GM12878 (cell line): ENCODE measurements at regions not wholly inside any gene's neighbourhood (a gene's known extent, or its start where the extent isn't known, plus 50 kb on each side); places are given as distances from the start of the nearest gene placed in this dataset.

ENCODE experiments used
- ATAC-seq: fragments of 200-7000 bp; cut with Tn5 transposase; 3 replicates; pipeline ENCODE4 v1.9.1; 2020; ENCODE audit warnings: mild to moderate bottlenecking, moderate library complexity
- BruUV-seq: library from RNA; stranded (reverse); fragments of 400-500 nt; replicated peaks from 2 replicates; lab custom pipeline; 2021; lab: Mats Ljungman, UMichigan
- CTCF ChIA-PET: fragments of 300-600 bp; sonication (Branson Sonifier 250); formaldehyde crosslinking; extraction: SDS; loops from one replicate; lab custom pipeline; 2021; ENCODE audit warnings: inconsistent platforms; lab: Yijun Ruan, JAX
- POLR2A ChIA-PET: fragments of 350-600 bp; formaldehyde crosslinking; extraction: SDS; loops from one replicate; lab custom pipeline; 2021; ENCODE audit warnings: inconsistent platforms; lab: Charles Lee
- RAD21 ChIA-PET: fragments of 300-600 bp; sonication (Branson Sonifier 250); formaldehyde crosslinking; loops from one replicate; lab custom pipeline; 2023; ENCODE audit warnings: antibody characterized with exemption; ENCODE audit not compliant: unreplicated experiment; lab: Charles Lee
- SMC1A ChIA-PET: fragments of 300-600 bp; sonication (Branson Sonifier 250); formaldehyde crosslinking; loops from one replicate; lab custom pipeline; 2023; ENCODE audit not compliant: unreplicated experiment, uncharacterized antibody; lab: Charles Lee
- DNase-seq: peaks from one replicate; pipeline ENCODE4 v3.0.0-alpha.2; 2011; ENCODE audit warnings: low read depth, low spot score
- FAIRE-seq: peaks from 3 replicates; lab custom pipeline; 2011; peaks lifted over from hg19 to GRCh38; lab: Jason Lieb, UNC
- H2AFZ ChIP-seq: 2 replicates; pipeline ENCODE4 v1.6.0; 2011; ENCODE audit warnings: low read depth, low read length, control low read depth; ENCODE audit not compliant: control insufficient read depth
- H3K27ac ChIP-seq: 2 replicates; pipeline ENCODE4 v1.5.1; 2011; ENCODE audit warnings: control low read depth; ENCODE audit not compliant: control insufficient read depth, insufficient read depth
- H3K27me3 ChIP-seq, 2 experiments: replicated peaks in 1 of 2; 2 replicates each; pipeline versions ENCODE4 v1.6.0 to v1.6.1; 2011; ENCODE audit warnings: low read length in 1 of 2; ENCODE audit not compliant: control insufficient read depth in 2 of 2, insufficient read depth in 2 of 2
- H3K36me3 ChIP-seq, 2 experiments: 2 replicates each; pipeline ENCODE4 v1.5.1; 2011; ENCODE audit warnings: low read length in 1 of 2; ENCODE audit not compliant: control insufficient read depth in 2 of 2, insufficient read depth in 2 of 2
- H3K4me1 ChIP-seq: 2 replicates; pipeline ENCODE4 v1.6.1; 2011; ENCODE audit warnings: mild to moderate bottlenecking, low read length, moderate library complexity, mixed read lengths; ENCODE audit not compliant: control insufficient read depth, insufficient read depth
- H3K4me2 ChIP-seq: 2 replicates; pipeline ENCODE4 v1.6.0; 2011; ENCODE audit warnings: control low read depth; ENCODE audit not compliant: control insufficient read depth, insufficient read depth
- H3K4me3 ChIP-seq: fragments of 200-600 bp; sonication (generic); 2 replicates; pipeline ENCODE4 v1.5.1; 2016
- H3K79me2 ChIP-seq: 2 replicates; pipeline ENCODE4 v1.6.0; 2011; ENCODE audit warnings: low read length; ENCODE audit not compliant: control insufficient read depth, insufficient read depth
- H3K9ac ChIP-seq: 2 replicates; pipeline ENCODE4 v1.8.0; 2011; ENCODE audit warnings: low read length, control low read depth, mixed read lengths; ENCODE audit not compliant: control insufficient read depth, insufficient read depth
- H3K9me3 ChIP-seq: replicated peaks from 3 replicates; pipeline ENCODE4 v1.5.1; 2011; ENCODE audit warnings: mild to moderate bottlenecking, low read length; ENCODE audit not compliant: control insufficient read depth, insufficient read depth
- H4K20me1 ChIP-seq: 2 replicates; pipeline ENCODE4 v1.6.0; 2011; ENCODE audit not compliant: control insufficient read depth, insufficient read depth
- BRCA1 ChIP-seq: IDR thresholded peaks from 2 replicates; pipeline ENCODE4 v1.6.1; 2011; ENCODE audit warnings: low read depth, low read length, improper control_type of control experiment
- CBFB ChIP-seq: IDR thresholded peaks from 2 replicates; pipeline ENCODE4 v1.6.1; 2016; ENCODE audit warnings: antibody characterized with exemption, low read depth
- CBX3 ChIP-seq: fragments of 200-600 bp; sonication (generic); IDR thresholded peaks from 2 replicates; pipeline ENCODE4 v1.6.1; 2016; ENCODE audit warnings: low read depth, borderline replicate concordance
- CREM ChIP-seq: IDR thresholded peaks from 2 replicates; pipeline ENCODE4 v1.6.1; 2014; ENCODE audit warnings: antibody characterized with exemption, low read depth
- EED ChIP-seq: sonication (generic); IDR thresholded peaks from 2 replicates; pipeline ENCODE4 v1.6.1; 2016; ENCODE audit warnings: antibody characterized with exemption, low read depth
- KDM1A ChIP-seq: fragments of 200-600 bp; sonication (generic); IDR thresholded peaks from 2 replicates; pipeline ENCODE4 v1.6.1; 2016; ENCODE audit warnings: borderline replicate concordance
- MYC ChIP-seq: IDR thresholded peaks from 2 replicates; pipeline ENCODE4 v1.6.1; 2011; ENCODE audit warnings: mild to moderate bottlenecking, low read length, moderate library complexity, inconsistent platforms; ENCODE audit not compliant: insufficient read depth, insufficient replicate concordance, insufficient read length, severe bottlenecking
- NR2C2 ChIP-seq: IDR thresholded peaks from 2 replicates; pipeline ENCODE4 v1.6.1; 2011; ENCODE audit warnings: borderline replicate concordance, low read depth; ENCODE audit not compliant: control insufficient read depth, insufficient read length
- PAX5 ChIP-seq: IDR thresholded peaks from 2 replicates; pipeline ENCODE4 v1.6.1; 2011; ENCODE audit warnings: low read depth, low read length, borderline replicate concordance
- SIX5 ChIP-seq: IDR thresholded peaks from 2 replicates; pipeline ENCODE4 v1.6.1; 2011; ENCODE audit warnings: mild to moderate bottlenecking, low read depth, low read length, moderate library complexity; ENCODE audit not compliant: severe bottlenecking
- TCF3 ChIP-seq: IDR thresholded peaks from 2 replicates; pipeline ENCODE4 v1.6.1; 2012; ENCODE audit warnings: low read depth, mild to moderate bottlenecking, low read length, borderline replicate concordance; ENCODE audit not compliant: insufficient read depth
- ZNF622 ChIP-seq: fragments of 450-650 bp; IDR thresholded peaks from 2 replicates; pipeline ENCODE4 v1.6.1; 2017; ENCODE audit warnings: mild to moderate bottlenecking, inconsistent platforms
- WGBS: methylation state at CpG from one replicate; pipeline ENCODE4 v1.1.6; 2016; ENCODE audit warnings: low lambda C conversion rate; ENCODE audit not compliant: insufficient replicate concordance, insufficient coverage; ENCODE audit errors: missing lambda C conversion rate; 5-methylcytosine and 5-hydroxymethylcytosine counted together
- in situ Hi-C: fragments of 300-500 bp; cut with MboI; formaldehyde crosslinking; loops from 9 replicates; pipeline ENCODE4 v1.14.3; 2018; ENCODE audit warnings: mixed read lengths
- intact Hi-C: fragments of 100-400 bp; cut with micrococcal nuclease; formaldehyde crosslinking; loops from one replicate; pipeline ENCODE4 v1.14.2; 2022; ENCODE audit not compliant: unreplicated experiment
- TF ChIP-seq, protein P1 (sequence below): fragments of 450-650 bp; IDR thresholded peaks from 2 replicates; pipeline ENCODE4 v1.6.1; 2014; ENCODE audit warnings: mild to moderate bottlenecking
- TF ChIP-seq, protein P2 (sequence below): fragments of 450-650 bp; IDR thresholded peaks from 2 replicates; pipeline ENCODE4 v1.6.1; 2017; ENCODE audit warnings: antibody characterized with exemption, mild to moderate bottlenecking, moderate library complexity
- TF ChIP-seq, protein P3 (sequence below): IDR thresholded peaks from 2 replicates; pipeline ENCODE4 v1.6.1; 2011; ENCODE audit warnings: low read depth, mild to moderate bottlenecking, low read length, moderate library complexity, borderline replicate concordance; ENCODE audit errors: extremely low read depth
- TF ChIP-seq, protein P4 (sequence below): fragments of 450-650 bp; formaldehyde crosslinking; IDR thresholded peaks from 2 replicates; pipeline ENCODE4 v1.4.0; 2020; ENCODE audit warnings: mild to moderate bottlenecking, moderate library complexity

DNA sequence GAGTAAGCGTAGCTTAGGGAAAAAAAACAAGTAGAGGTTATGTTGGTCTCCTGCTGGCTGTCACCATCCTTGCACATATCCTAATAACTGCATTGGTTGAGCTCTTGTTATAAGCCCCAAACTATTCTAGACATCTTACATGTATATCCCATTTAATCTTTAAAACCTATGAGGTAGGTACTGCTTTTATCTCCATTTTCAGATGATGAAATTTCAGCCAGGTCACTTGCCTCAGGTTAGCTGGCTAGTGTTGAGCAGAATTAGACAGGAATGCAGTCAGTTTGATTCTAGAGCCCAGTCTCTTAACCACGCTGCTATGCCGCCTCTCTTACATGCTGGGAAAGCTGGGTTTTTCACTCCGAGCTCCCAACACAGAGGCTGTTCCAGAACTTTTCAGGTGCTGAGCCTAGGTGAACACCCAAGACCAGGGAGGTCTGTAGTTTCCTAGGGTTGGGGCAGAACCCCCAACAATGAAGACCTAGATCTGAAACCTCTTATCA, 269.9 kb upstream of the RGS6 start:
- Histone ChIP-seq H3K4me3 (no peak overlapping the region), H3K36me3 (peaks cover 5 to 27% of the 10 kb centered on the region in 2 experiments), H2AFZ (no peak overlapping the region), H4K20me1 (no peaks in the 10 kb centered on the region), H3K9me3 (no peaks in the 10 kb centered on the region), H3K4me2 (no peak overlapping the region), H3K9ac (no peak overlapping the region), H3K27ac (no peak overlapping the region), H3K79me2 (no peaks in the 10 kb centered on the region), H3K4me1 (peaks cover 3% of the 10 kb centered on the region; the same call in 1 of the 2 replicates), H3K27me3 (no peaks in the 10 kb centered on the region)
- DNase-seq (no peak), ATAC-seq (no peak), FAIRE-seq (no peak)
- in situ Hi-C loops: no loop called here
- ChIA-PET POLR2A (no interaction called here), CTCF (interaction anchor here (0.6 to 0.9 kb wide), 3 partner anchors 8 to 558 kb away, joined by 3 to 4 read pairs (median 3); no protein-coding TSS in a partner anchor), SMC1A (interaction anchor here (0.6 to 1.7 kb wide), 8 partner anchors 9 to 250 kb away, joined by 3 to 7 read pairs (median 3); no protein-coding TSS in a partner anchor), RAD21 (no interaction called here)
- intact Hi-C loops: loop anchor here (10.0 kb wide), 1 partner anchor 338 kb away; the partner anchor contains the start of gene SIPA1L1
- BruUV-seq: no TSS peak
- WGBS: 98% methylated on average over 4 of the region's 4 CpGs
- TF ChIP-seq SIX5 (no peak), CBX3 (no peak), BRCA1 (no peak), TCF3 (no peak), KDM1A (no peak), EED (no peak), CREM (no peak), PAX5 (no peak), MYC (no peak), NR2C2 (no peak), ZNF622 (no peak), CBFB (no peak)
- TF ChIP-seq, protein P1, sequence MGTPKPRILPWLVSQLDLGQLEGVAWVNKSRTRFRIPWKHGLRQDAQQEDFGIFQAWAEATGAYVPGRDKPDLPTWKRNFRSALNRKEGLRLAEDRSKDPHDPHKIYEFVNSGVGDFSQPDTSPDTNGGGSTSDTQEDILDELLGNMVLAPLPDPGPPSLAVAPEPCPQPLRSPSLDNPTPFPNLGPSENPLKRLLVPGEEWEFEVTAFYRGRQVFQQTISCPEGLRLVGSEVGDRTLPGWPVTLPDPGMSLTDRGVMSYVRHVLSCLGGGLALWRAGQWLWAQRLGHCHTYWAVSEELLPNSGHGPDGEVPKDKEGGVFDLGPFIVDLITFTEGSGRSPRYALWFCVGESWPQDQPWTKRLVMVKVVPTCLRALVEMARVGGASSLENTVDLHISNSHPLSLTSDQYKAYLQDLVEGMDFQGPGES: no peak
- TF ChIP-seq, protein P2, sequence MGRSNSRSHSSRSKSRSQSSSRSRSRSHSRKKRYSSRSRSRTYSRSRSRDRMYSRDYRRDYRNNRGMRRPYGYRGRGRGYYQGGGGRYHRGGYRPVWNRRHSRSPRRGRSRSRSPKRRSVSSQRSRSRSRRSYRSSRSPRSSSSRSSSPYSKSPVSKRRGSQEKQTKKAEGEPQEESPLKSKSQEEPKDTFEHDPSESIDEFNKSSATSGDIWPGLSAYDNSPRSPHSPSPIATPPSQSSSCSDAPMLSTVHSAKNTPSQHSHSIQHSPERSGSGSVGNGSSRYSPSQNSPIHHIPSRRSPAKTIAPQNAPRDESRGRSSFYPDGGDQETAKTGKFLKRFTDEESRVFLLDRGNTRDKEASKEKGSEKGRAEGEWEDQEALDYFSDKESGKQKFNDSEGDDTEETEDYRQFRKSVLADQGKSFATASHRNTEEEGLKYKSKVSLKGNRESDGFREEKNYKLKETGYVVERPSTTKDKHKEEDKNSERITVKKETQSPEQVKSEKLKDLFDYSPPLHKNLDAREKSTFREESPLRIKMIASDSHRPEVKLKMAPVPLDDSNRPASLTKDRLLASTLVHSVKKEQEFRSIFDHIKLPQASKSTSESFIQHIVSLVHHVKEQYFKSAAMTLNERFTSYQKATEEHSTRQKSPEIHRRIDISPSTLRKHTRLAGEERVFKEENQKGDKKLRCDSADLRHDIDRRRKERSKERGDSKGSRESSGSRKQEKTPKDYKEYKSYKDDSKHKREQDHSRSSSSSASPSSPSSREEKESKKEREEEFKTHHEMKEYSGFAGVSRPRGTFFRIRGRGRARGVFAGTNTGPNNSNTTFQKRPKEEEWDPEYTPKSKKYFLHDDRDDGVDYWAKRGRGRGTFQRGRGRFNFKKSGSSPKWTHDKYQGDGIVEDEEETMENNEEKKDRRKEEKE: no peak
- TF ChIP-seq, protein P3, sequence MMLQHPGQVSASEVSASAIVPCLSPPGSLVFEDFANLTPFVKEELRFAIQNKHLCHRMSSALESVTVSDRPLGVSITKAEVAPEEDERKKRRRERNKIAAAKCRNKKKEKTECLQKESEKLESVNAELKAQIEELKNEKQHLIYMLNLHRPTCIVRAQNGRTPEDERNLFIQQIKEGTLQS: no peak
- TF ChIP-seq, protein P4, sequence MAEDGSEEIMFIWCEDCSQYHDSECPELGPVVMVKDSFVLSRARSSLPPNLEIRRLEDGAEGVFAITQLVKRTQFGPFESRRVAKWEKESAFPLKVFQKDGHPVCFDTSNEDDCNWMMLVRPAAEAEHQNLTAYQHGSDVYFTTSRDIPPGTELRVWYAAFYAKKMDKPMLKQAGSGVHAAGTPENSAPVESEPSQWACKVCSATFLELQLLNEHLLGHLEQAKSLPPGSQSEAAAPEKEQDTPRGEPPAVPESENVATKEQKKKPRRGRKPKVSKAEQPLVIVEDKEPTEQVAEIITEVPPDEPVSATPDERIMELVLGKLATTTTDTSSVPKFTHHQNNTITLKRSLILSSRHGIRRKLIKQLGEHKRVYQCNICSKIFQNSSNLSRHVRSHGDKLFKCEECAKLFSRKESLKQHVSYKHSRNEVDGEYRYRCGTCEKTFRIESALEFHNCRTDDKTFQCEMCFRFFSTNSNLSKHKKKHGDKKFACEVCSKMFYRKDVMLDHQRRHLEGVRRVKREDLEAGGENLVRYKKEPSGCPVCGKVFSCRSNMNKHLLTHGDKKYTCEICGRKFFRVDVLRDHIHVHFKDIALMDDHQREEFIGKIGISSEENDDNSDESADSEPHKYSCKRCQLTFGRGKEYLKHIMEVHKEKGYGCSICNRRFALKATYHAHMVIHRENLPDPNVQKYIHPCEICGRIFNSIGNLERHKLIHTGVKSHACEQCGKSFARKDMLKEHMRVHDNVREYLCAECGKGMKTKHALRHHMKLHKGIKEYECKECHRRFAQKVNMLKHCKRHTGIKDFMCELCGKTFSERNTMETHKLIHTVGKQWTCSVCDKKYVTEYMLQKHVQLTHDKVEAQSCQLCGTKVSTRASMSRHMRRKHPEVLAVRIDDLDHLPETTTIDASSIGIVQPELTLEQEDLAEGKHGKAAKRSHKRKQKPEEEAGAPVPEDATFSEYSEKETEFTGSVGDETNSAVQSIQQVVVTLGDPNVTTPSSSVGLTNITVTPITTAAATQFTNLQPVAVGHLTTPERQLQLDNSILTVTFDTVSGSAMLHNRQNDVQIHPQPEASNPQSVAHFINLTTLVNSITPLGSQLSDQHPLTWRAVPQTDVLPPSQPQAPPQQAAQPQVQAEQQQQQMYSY: no peak
